Panc1 (cell line): ENCODE measurements at regions not wholly inside any gene's neighbourhood (a gene's known extent, or its start where the extent isn't known, plus 50 kb on each side); places are given as distances from the start of the nearest gene placed in this dataset.

Source experiments
- CTCF ChIP-seq: fragments of 450-650 bp; IDR thresholded peaks from 2 replicates; pipeline ENCODE4 v1.5.1; 2017; ENCODE audit warnings: mild to moderate bottlenecking
- POLR2AphosphoS5 ChIP-seq: IDR thresholded peaks from 2 replicates; pipeline ENCODE4 v1.6.1; 2012; ENCODE audit warnings: mild to moderate bottlenecking, low read depth, low read length, moderate library complexity
- SIN3A ChIP-seq: IDR thresholded peaks from 2 replicates; pipeline ENCODE4 v1.6.1; 2012; ENCODE audit warnings: low read depth, mild to moderate bottlenecking, low read length, moderate library complexity, borderline replicate concordance; ENCODE audit not compliant: insufficient read depth
- TCF7L2 ChIP-seq: IDR thresholded peaks from 2 replicates; pipeline ENCODE4 v1.6.1; 2011; ENCODE audit warnings: mild to moderate bottlenecking, low read depth, low read length, inconsistent platforms

GRCh38 chr5:63837437-63837836, 124.8 kb downstream of the HTR1A start:
- no peak for TF ChIP-seq POLR2AphosphoS5
- no peak for TF ChIP-seq CTCF
- TF ChIP-seq SIN3A, result no peak
- TF ChIP-seq TCF7L2, result no peak
